ENCODE measurements at regions not wholly inside any gene's neighbourhood (a gene's known extent, or its start where the extent isn't known, plus 50 kb on each side); places are given as distances from the start of the nearest gene placed in this dataset.

- DNase-seq (ENCODE audit: low read depth in 4 of 4, low spot score in 3 of 4) = no peak
Measured at GRCh38 chr2:239695106-239695727, 294.4 kb upstream of the HDAC4 start.

- no peak for DNase-seq (ENCODE audit: low read depth in 4 of 4, low spot score in 3 of 4)
Measured at GRCh38 chr2:239694487-239694886, 293.7 kb upstream of the HDAC4 start.

DNA sequence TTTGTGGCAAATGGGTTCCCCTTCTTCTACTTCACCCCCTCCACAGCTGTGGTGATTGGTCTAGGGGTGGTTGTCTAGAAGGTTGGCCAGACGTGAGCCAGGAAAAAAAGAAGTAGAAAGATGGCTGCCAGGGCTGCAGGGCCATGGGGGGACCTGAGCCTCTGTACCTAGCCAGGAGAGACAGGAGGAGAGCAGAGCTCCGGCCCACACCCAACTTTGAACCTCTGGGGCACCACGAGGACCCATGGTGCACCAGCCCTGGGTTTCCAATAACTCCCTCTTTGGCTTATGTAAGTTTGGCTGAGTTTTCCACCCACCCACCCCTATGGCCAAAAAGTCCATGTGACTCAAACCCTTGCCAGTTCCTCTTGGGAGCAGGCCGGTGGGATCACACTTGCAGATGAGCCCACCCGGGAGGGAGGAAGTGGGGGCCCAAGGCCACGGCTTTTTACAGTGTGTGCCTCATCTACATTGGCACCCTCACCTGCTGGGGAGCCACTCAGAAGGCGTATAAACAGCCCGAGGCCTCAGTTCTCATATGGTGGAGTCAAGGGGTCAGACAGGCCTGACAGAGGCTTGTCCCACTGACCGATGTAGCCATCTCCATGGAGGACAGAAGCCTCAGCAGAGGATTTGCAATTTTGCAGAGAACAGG is 293.1 kb upstream of the HDAC4 start:
- no peak for DNase-seq (ENCODE audit: low read depth in 4 of 4, low spot score in 3 of 4)

DNA sequence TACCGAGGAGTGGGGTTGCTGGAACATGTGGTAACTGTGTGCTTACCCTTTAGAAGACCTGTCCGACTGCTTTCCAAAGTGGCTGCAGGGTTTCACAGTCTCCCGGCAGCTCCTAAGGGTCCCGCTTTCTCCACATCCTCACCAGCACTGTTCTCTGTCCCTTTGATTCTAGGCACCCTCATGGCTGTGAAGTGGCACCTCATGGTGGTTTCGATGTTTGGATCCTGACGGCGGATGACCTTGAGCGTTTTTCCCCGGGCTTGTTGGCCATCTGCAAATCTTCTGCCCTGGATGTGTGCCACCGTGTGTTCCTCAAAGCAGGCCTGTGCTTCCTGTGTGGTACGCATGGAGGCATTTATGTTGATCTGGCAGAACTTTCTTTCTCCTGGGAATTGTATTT is 292.5 kb upstream of the HDAC4 start:
- DNase-seq (ENCODE audit: low read depth in 4 of 4, low spot score in 3 of 4) = no peak

DNA sequence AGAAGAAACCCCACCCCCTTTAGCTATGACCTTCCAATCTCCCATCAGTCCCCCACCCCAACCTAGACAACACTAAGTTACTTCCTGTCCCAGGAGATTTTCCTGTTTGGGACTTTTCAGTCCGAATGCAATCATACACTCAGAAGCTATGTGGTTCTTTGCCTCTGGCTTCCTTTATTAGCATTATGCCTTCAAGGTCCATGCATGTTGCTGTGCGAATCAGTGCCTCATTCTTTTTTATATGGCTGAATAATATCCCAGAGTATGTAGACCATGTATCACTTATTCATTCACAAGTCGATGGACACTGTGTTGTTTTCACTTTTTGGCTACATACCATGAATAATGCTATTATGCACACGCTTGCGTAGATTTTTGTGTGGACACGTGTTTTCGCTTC is 292.1 kb upstream of the HDAC4 start:
- no peak for DNase-seq (ENCODE audit: low read depth in 4 of 4, low spot score in 3 of 4)

DNA sequence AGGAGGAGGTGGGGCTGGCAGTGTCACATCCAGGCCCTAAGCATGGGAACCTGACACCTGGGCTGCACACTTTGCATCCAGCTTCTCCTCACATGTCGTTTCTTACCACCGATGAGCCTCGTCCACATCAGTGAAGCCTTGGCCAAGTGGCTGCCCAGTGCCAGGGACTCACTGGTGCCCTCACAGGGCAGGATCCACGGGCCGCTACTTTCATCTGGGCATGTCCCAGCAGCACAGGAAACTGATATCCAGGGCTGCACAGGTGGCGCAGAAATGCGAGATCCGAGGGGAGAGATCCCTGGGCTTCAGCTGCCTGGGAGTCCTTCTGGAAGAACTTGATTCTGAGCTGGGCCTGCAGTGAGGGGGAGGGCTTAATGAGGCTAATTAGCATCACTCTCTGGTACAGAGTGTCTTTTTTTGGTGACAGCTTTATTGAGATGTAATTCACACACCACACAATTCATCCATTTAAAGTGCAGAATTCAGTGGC is 291.6 kb upstream of the HDAC4 start:
- DNase-seq (ENCODE audit: low read depth in 4 of 4, low spot score in 3 of 4) = no peak

DNA sequence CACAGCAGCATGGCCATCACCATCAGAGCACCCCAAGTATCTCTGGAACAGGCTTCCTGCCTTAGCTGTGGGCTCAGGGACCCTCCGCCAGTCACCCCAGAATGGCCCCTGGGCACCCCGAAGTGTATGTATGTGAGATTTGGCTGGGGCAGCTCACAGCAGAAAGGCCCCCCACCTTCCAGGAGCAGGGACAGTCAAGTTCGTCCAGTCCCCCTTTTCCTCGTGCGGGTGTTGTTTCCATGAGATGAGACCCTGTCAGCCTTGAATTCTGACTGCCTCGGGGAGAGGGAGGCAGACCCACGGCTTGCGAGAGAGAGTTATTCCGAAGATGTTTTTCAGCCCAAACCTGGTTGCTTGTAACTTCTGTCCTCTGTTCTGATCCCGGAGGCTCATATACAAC is 290.9 kb upstream of the HDAC4 start:
- no peak for DNase-seq (ENCODE audit: low read depth in 4 of 4, low spot score in 3 of 4)

GRCh38 chr2:239690651-239691631 is 290.1 kb upstream of the HDAC4 start:
- no peak for DNase-seq (ENCODE audit: low read depth in 4 of 4, low spot score in 3 of 4)

GRCh38 chr2:239689985-239690384 is 289.2 kb upstream of the HDAC4 start:
- DNase-seq (ENCODE audit: low read depth in 4 of 4, low spot score in 3 of 4) = no peak

DNA sequence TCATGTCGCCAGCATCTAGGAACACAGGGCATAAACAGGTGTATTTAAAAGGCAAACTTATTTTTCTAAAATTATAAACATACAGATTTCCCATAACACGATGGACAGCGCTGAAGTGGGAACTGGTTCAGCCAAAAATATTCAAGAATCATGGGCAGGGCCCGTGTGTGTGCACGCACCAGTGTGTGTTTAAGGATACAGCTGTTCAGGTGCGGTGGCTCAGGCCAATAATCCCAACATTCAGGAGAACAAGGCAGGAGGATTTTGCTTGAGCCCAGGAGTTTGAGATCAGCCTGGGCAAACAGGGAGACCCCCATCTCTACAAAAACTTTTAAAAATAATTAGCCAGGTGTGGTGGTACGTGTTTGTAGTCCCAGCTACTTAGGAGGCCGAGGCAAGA is 288.6 kb upstream of the HDAC4 start:
- no peak for DNase-seq (ENCODE audit: low read depth in 4 of 4, low spot score in 3 of 4)

DNA sequence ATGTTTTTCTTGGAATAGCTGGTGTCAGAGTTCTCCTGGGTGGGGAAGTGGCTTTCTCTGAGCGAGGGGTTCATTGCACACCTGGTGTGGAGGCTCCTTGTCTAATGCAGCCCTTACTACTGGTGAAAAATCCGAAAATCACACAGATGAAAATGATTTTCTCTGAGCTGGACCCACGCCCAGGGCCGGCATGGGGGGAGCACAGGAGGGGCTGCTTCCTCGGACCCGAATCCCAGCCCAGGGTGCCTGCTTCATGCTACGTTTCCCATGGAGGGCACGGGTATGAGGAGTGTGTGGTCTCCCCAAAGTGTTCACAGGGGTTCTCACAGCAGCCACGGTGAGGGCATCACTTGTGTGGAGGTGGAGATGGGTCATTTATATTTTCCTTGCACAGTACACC is 288.0 kb upstream of the HDAC4 start:
- no peak for DNase-seq (ENCODE audit: low read depth in 4 of 4, low spot score in 3 of 4)

GRCh38 chr2:239688122-239688681 is 287.4 kb upstream of the HDAC4 start:
- peak in 3 of 4 donors; percentile 21 to 41 (median 34) for DNase-seq (ENCODE audit: low read depth in 4 of 4, low spot score in 3 of 4)

GRCh38 chr2:239687441-239687840 is 286.6 kb upstream of the HDAC4 start:
- DNase-seq (ENCODE audit: low read depth in 4 of 4, low spot score in 3 of 4) = no peak

GRCh38 chr2:239685965-239686364 is 285.1 kb upstream of the HDAC4 start:
- no peak for DNase-seq (ENCODE audit: low read depth in 4 of 4, low spot score in 3 of 4)

DNA sequence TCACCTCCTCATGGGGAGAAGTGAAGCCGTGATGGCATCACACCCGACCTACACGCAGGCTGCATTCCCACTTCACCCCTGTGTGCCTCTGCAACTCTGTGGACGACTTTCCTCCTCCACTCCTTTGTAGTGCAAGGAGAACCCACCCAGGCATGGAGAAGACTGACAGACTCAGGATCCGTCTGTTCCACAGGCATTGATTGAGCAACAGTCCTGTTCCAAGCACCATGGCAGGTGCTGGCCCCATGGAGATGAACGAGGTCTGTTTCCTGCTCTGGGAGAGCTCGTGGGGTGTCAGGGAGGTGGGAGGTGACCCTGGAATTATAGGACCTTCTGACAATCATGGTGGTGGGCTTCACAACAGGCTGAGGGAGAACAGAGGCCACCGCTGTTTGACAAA is 284.7 kb upstream of the HDAC4 start:
- no peak for DNase-seq (ENCODE audit: low read depth in 4 of 4, low spot score in 3 of 4)

DNA sequence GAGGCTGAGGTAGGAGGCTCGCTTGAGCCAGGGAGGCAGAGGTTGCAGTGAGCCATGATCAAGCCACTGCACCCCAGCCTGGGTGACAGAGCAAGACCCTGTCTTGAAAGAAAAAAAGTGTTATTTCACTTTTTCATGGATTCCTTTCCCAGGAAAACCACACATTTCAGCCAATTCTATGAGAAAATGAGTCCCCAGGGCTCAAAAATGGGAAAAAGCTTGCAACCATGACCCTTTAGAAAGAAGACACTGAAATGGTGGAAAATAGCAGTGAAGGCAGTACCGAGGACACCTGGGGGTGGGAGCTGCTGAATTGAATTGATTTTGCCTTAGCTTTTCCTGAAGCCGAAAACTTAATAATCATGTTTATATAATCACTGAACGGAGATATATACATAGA is 284.2 kb upstream of the HDAC4 start:
- DNase-seq (ENCODE audit: low read depth in 4 of 4, low spot score in 3 of 4) = no peak

GRCh38 chr2:239684271-239684810 is 283.5 kb upstream of the HDAC4 start:
- DNase-seq (ENCODE audit: low read depth in 4 of 4, low spot score in 3 of 4) = no peak

DNA sequence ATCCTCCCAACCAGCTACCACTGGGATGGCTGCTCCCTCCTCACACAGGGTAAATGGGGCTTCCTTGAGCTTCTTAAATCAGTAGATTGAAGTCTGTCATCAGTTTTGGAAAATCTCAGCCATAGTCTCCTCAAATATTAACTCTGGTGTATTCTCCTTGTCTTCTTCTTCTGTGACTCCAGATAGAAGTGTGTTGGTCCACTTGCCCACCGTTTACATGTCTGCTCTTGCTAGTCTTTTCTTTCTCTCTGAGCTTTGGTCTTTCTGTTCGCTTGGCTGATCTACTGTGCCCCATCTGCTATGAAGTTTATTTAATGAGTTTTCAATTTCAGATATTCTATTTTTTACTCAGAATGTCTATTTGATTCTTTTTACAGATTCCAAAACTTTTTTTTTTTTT is 281.7 kb upstream of the HDAC4 start:
- DNase-seq (ENCODE audit: low read depth in 4 of 4, low spot score in 3 of 4) = no peak

DNA sequence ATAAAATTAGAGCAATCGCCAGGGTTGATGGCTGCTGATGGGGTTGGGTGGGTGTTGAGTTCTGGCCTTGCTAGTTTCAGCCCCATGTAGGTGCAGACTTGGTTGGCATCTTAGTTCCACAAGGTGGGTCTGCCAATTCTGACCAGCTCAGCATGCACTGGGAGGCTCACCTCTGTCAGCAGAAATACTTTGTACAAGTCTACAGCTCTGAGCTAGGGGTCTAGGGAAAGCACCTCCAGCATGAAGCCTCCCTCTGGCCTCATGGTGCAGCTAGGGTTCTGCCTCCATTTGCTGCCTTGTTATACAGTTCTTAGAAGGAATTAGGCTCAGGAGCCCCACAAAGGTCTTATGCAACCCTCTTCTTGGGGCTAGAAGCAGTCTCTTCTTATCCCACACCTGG is 278.9 kb upstream of the HDAC4 start:
- no peak for DNase-seq (ENCODE audit: low read depth in 4 of 4, low spot score in 3 of 4)

DNA sequence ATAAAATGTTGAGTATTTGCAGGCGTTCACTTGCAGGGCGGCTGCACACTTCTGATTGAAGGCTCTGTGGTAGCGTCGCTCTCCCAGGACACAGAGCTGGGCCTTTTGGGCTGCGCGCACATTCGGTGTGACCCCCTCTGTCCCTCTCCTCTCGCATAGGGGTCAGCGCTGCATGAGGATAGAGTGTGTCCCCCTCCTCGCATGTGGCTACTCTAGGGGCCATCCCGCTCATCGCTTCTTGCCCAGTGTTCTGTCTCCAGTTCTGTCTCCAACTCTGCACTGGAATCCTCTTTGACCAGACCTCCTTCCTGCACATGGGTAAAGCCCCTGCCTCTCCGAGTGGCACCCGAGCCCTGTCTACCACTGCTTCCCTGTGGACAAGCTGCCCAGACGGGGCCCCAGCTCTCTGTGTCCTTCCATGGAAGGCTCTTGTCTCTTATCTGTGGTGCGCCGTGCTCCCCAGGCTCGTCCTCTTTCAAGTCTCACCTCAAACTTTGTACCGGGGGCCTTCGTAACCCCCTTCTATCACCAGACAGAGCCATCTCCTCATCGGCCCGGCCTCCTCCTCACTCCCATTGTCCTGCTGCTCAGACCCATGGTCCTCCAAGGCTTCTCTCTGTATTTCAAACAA is 278.0 kb upstream of the HDAC4 start:
- no peak for DNase-seq (ENCODE audit: low read depth in 4 of 4, low spot score in 3 of 4)

DNA sequence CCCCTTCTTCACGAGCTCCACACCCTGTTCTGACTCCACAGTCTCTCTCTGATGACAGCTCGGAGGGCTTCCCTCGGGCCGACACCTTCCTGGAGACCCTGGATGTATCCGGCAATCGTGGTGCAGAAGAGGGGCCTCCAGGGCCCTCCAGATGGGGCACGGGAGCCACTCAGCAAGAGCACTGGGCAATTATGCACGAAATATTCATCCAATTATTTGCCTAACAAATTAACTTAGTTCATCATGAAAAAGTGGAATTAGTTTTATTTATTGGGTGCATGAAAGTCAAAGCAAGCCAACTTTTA is 277.3 kb upstream of the HDAC4 start:
- DNase-seq (ENCODE audit: low read depth in 4 of 4, low spot score in 3 of 4) = no peak

All from left renal pelvis (tissue), 4 donors.